ENCODE measurements at regions not wholly inside any gene's neighbourhood (a gene's known extent, or its start where the extent isn't known, plus 50 kb on each side); places are given as distances from the start of the nearest gene placed in this dataset.

DNA sequence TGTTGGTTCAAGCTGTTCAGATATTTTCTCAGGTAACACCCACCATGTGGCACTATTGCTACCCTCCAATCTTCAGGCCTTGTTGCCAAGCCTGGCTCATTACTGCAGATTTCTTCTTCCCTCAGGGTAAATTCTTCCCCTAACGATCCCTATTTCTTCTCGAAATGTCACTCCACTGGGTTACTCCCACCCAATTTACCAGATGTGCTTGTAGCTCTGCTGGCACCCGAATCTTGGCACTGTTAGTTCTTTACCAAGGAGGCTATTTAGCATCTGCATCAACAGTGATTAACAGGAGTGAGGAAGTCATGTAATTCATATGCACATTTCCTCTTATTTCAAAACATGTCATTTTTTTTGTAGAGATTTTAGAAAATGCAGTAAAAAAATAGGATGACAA lies 217.1 kb upstream of the CYRIA start:
- TF ChIP-seq, protein P1, sequence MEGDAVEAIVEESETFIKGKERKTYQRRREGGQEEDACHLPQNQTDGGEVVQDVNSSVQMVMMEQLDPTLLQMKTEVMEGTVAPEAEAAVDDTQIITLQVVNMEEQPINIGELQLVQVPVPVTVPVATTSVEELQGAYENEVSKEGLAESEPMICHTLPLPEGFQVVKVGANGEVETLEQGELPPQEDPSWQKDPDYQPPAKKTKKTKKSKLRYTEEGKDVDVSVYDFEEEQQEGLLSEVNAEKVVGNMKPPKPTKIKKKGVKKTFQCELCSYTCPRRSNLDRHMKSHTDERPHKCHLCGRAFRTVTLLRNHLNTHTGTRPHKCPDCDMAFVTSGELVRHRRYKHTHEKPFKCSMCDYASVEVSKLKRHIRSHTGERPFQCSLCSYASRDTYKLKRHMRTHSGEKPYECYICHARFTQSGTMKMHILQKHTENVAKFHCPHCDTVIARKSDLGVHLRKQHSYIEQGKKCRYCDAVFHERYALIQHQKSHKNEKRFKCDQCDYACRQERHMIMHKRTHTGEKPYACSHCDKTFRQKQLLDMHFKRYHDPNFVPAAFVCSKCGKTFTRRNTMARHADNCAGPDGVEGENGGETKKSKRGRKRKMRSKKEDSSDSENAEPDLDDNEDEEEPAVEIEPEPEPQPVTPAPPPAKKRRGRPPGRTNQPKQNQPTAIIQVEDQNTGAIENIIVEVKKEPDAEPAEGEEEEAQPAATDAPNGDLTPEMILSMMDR (IDR thresholded peaks at IDR 0.05) = no peak
- TF ChIP-seq POLR2A (IDR thresholded peaks at IDR 0.05) (no peak), POLR2AphosphoS5 (IDR thresholded peaks at IDR 0.05) (no peak)

Data from sigmoid colon (tissue), 4 donors.